Heart left ventricle (tissue), 13 donors: ENCODE measurements at regions not wholly inside any gene's neighbourhood (a gene's known extent, or its start where the extent isn't known, plus 50 kb on each side); places are given as distances from the start of the nearest gene placed in this dataset.

Experiments
- CTCF ChIP-seq, 12 donors: fragments of 200-600 bp; sonication (generic) in 4 of 12; IDR thresholded peaks; one replicate each; pipeline versions ENCODE4 v1.5.0 to v1.8.0; 2018 to 2022; ENCODE audit warnings: antibody characterized with exemption in 12 of 12, mild to moderate bottlenecking in 5 of 12
- POLR2A ChIP-seq, 2 donors: fragments of 450-650 bp; IDR thresholded peaks; one replicate each; pipeline ENCODE4 v1.6.1; 2017; ENCODE audit warnings: antibody characterized with exemption in 2 of 2, mild to moderate bottlenecking in 2 of 2, moderate library complexity in 2 of 2
- donor health status: ischemic (EF 13 %, LVEDD 7.1; RV severe dilation, severe dysfunction).
- donor health status: DM: no; HTN: yes; CAD: no.
- donor health status: DM: no; HTN: no; CAD: no.
- donor health status: ischemic (EF 25% LVEDD 6.9; RV normal size, moderate dysfunction).
- donor health status: ischemic (EF 25% LVEDD 5.7; RV mildly dilated, moderate dysfunction).
- donor health status: ischemic (EF 35%, LVEDD 5.7; RV mildly dilated, moderate dysfunction).
- donor health status: nonischemic (EF 11% LVEDD 7.7; RV severe dilation, severe dysfunction).
- donor health status: DM: yes; HTN: yes; CAD: no.
- donor health status: PGD.
- donor health status: ischemic (EF 29% LVEDD 5.4; RV normal size, mild dysfunction).
- donor health status: nonischemic (EF 23%, LVEDD 6.1; RV moderate dilation, normal function).

- TF ChIP-seq CTCF (IDR thresholded peaks at IDR 0.05) (no peak), POLR2A (IDR thresholded peaks at IDR 0.05) (no peak)
These were observed 447.2 kb upstream of the CCDC54 start for GRCh38 chr3:106930086-106930485.
